ENCODE measurements at regions not wholly inside any gene's neighbourhood (a gene's known extent, or its start where the extent isn't known, plus 50 kb on each side); places are given as distances from the start of the nearest gene placed in this dataset.
"Not testable (repeated sequence)": the region's sequence is repeated elsewhere in the genome, so short reads cannot be mapped to it uniquely, and the experiment has no call there.

- not testable (repeated sequence) for ATAC-seq (ENCODE audit: low FRiP score); DNase-seq (ENCODE audit: low spot score)
Measured at GRCh38 chr7:75201606-75202079, 109.3 kb downstream of the GTF2IRD2B start.

GRCh38 chr7:75205367-75206085 lies 113.1 kb downstream of the GTF2IRD2B start:
- DNase-seq (ENCODE audit: low spot score); ATAC-seq (ENCODE audit: low FRiP score): not testable (repeated sequence)

- not testable (repeated sequence) for DNase-seq (ENCODE audit: low spot score); ATAC-seq (ENCODE audit: low FRiP score)
Measured at GRCh38 chr7:75215460-75215859, 123.1 kb downstream of the GTF2IRD2B start.

- ATAC-seq (ENCODE audit: low FRiP score) = peak; percentile 67
Measured at GRCh38 chr7:75216963-75217362, 124.6 kb downstream of the GTF2IRD2B start.

GRCh38 chr7:75226102-75226501 lies 133.7 kb downstream of the GTF2IRD2B start:
- not testable (repeated sequence) for DNase-seq (ENCODE audit: low spot score); ATAC-seq (ENCODE audit: low FRiP score)

More at GRCh38 chr7:75216963-75217362, 124.6 kb downstream of the GTF2IRD2B start:
- DNase-seq (ENCODE audit: low spot score) = not testable (repeated sequence)

- DNase-seq (ENCODE audit: low spot score); ATAC-seq (ENCODE audit: low FRiP score): not testable (repeated sequence)
Measured at GRCh38 chr7:75229558-75229957, 137.2 kb downstream of the GTF2IRD2B start.

GRCh38 chr7:75230558-75230957 lies 138.2 kb downstream of the GTF2IRD2B start:
- not testable (repeated sequence) for DNase-seq (ENCODE audit: low spot score); ATAC-seq (ENCODE audit: low FRiP score)

- ATAC-seq (ENCODE audit: low FRiP score); DNase-seq (ENCODE audit: low spot score): not testable (repeated sequence)
Measured at GRCh38 chr7:75235092-75235826, 142.9 kb downstream of the GTF2IRD2B start.

- not testable (repeated sequence) for DNase-seq (ENCODE audit: low spot score); ATAC-seq (ENCODE audit: low FRiP score)
Measured at GRCh38 chr7:75235827-75236167, 143.4 kb downstream of the GTF2IRD2B start.

- DNase-seq (ENCODE audit: low spot score) = not testable (repeated sequence)
- peak; percentile 88 for ATAC-seq (ENCODE audit: low FRiP score)
Measured at GRCh38 chr7:75237255-75238187, 145.1 kb downstream of the GTF2IRD2B start.

GRCh38 chr7:75238309-75238708 lies 145.9 kb downstream of the GTF2IRD2B start:
- not testable (repeated sequence) for DNase-seq (ENCODE audit: low spot score)
- ATAC-seq (ENCODE audit: low FRiP score) = peak; percentile 35

GRCh38 chr7:75243638-75244037 lies 151.2 kb downstream of the GTF2IRD2B start:
- not testable (repeated sequence) for ATAC-seq (ENCODE audit: low FRiP score)

GRCh38 chr7:75248216-75248615 lies 147.2 kb upstream of the TRIM73 start:
- not testable (repeated sequence) for DNase-seq (ENCODE audit: low spot score); ATAC-seq (ENCODE audit: low FRiP score)

More at GRCh38 chr7:75243638-75244037, 151.2 kb downstream of the GTF2IRD2B start:
- DNase-seq (ENCODE audit: low spot score) = not testable (repeated sequence)

GRCh38 chr7:75254238-75254637 lies 141.2 kb upstream of the TRIM73 start:
- not testable (repeated sequence) for ATAC-seq (ENCODE audit: low FRiP score); DNase-seq (ENCODE audit: low spot score)

GRCh38 chr7:75257442-75257841 lies 138.0 kb upstream of the TRIM73 start:
- DNase-seq (ENCODE audit: low spot score); ATAC-seq (ENCODE audit: low FRiP score): not testable (repeated sequence)

- ATAC-seq (ENCODE audit: low FRiP score) = peak; percentile 73
- not testable (repeated sequence) for DNase-seq (ENCODE audit: low spot score)
Measured at GRCh38 chr7:75259454-75260003, 135.9 kb upstream of the TRIM73 start.

- not testable (repeated sequence) for ATAC-seq (ENCODE audit: low FRiP score); DNase-seq (ENCODE audit: low spot score)
Measured at GRCh38 chr7:75261660-75262059, 133.8 kb upstream of the TRIM73 start.

- DNase-seq (ENCODE audit: low spot score); ATAC-seq (ENCODE audit: low FRiP score): not testable (repeated sequence)
Measured at GRCh38 chr7:75268158-75268557, 127.3 kb upstream of the TRIM73 start.

GRCh38 chr7:75269159-75269558 lies 126.3 kb upstream of the TRIM73 start:
- DNase-seq (ENCODE audit: low spot score); ATAC-seq (ENCODE audit: low FRiP score): not testable (repeated sequence)

All from omental fat pad (tissue), 1 donor.